ENCODE measurements at regions not wholly inside any gene's neighbourhood (a gene's known extent, or its start where the extent isn't known, plus 50 kb on each side); places are given as distances from the start of the nearest gene placed in this dataset.

GRCh38 chr14:105971593-105972500 is 445.5 kb downstream of the TMEM121 start:
- DNase-seq (ENCODE audit: low read depth) (no peak), FAIRE-seq (no peak)
- no peak overlapping the region for H3K27ac ChIP-seq (ENCODE audit: low read depth, low read length)
- H3K4me1 Mint-ChIP-seq (ENCODE audit: low read depth, unreplicated experiment): no peaks in the 10 kb centered on the region
- H3K27me3 ChIP-seq (ENCODE audit: insufficient read depth, low read length): no peaks in the 10 kb centered on the region
- TF ChIP-seq EZH2 (IDR thresholded peaks at IDR 0.05; ENCODE audit: insufficient read depth, low read length): no peak
- H3K36me3 Mint-ChIP-seq (ENCODE audit: low read depth, unreplicated experiment): peaks cover 2% of the 10 kb centered on the region
- no peak overlapping the region for H3K9ac ChIP-seq (ENCODE audit: low read length)
- H3K36me3 ChIP-seq (ENCODE audit: insufficient read depth, low read length): no peaks in the 10 kb centered on the region
- H3K4me3 ChIP-seq (ENCODE audit: insufficient read depth, low read depth, low read length): no peak overlapping the region
- H3K9me3 ChIP-seq (ENCODE audit: insufficient read depth, low read depth, low read length): peaks cover 4% of the 10 kb centered on the region
- H3K27ac Mint-ChIP-seq (ENCODE audit: unreplicated experiment): no peak overlapping the region
- no peak overlapping the region for H2AFZ ChIP-seq (ENCODE audit: low read depth, low read length)
- peaks cover 34% of the 10 kb centered on the region for H3K9me3 Mint-ChIP-seq (ENCODE audit: unreplicated experiment)
- H3K27me3 Mint-ChIP-seq (ENCODE audit: low read depth, unreplicated experiment): no peaks in the 10 kb centered on the region
- no peaks in the 10 kb centered on the region for H3K4me1 ChIP-seq (ENCODE audit: insufficient read depth, low read length)
- H3K79me2 ChIP-seq (ENCODE audit: insufficient read depth, low read length): no peaks in the 10 kb centered on the region
- no peak overlapping the region for H3K4me3 Mint-ChIP-seq (ENCODE audit: unreplicated experiment)
- no peaks in the 10 kb centered on the region for H4K20me1 ChIP-seq (ENCODE audit: insufficient read depth, low read length)
- no peak overlapping the region for H3K4me2 ChIP-seq (ENCODE audit: low read length)

- Histone ChIP-seq H4K20me1 (ENCODE audit: insufficient read depth, low read length) (no peaks in the 10 kb centered on the region), H3K9me3 (ENCODE audit: insufficient read depth, low read depth, low read length) (peaks cover 4% of the 10 kb centered on the region), H3K4me3 (ENCODE audit: insufficient read depth, low read depth, low read length) (no peak overlapping the region), H2AFZ (ENCODE audit: low read depth, low read length) (no peak overlapping the region), H3K27me3 (ENCODE audit: insufficient read depth, low read length) (no peaks in the 10 kb centered on the region), H3K4me1 (ENCODE audit: insufficient read depth, low read length) (no peaks in the 10 kb centered on the region), H3K27ac (ENCODE audit: low read depth, low read length) (no peak overlapping the region), H3K36me3 (ENCODE audit: insufficient read depth, low read length) (no peaks in the 10 kb centered on the region), H3K79me2 (ENCODE audit: insufficient read depth, low read length) (no peaks in the 10 kb centered on the region), H3K9ac (ENCODE audit: low read length) (no peak overlapping the region), H3K4me2 (ENCODE audit: low read length) (no peak overlapping the region)
- Mint-ChIP-seq H3K36me3 (ENCODE audit: low read depth, unreplicated experiment) (peaks cover 2% of the 10 kb centered on the region), H3K4me1 (ENCODE audit: low read depth, unreplicated experiment) (no peaks in the 10 kb centered on the region), H3K27me3 (ENCODE audit: low read depth, unreplicated experiment) (no peaks in the 10 kb centered on the region), H3K27ac (ENCODE audit: unreplicated experiment) (no peak overlapping the region), H3K4me3 (ENCODE audit: unreplicated experiment) (no peak overlapping the region), H3K9me3 (ENCODE audit: unreplicated experiment) (peaks cover 28% of the 10 kb centered on the region)
- TF ChIP-seq EZH2 (IDR thresholded peaks at IDR 0.05; ENCODE audit: insufficient read depth, low read length): no peak
- DNase-seq (ENCODE audit: low read depth) (no peak), FAIRE-seq (no peak)
Observed at GRCh38 chr14:105974902-105975301, 448.5 kb downstream of the TMEM121 start.

DNA sequence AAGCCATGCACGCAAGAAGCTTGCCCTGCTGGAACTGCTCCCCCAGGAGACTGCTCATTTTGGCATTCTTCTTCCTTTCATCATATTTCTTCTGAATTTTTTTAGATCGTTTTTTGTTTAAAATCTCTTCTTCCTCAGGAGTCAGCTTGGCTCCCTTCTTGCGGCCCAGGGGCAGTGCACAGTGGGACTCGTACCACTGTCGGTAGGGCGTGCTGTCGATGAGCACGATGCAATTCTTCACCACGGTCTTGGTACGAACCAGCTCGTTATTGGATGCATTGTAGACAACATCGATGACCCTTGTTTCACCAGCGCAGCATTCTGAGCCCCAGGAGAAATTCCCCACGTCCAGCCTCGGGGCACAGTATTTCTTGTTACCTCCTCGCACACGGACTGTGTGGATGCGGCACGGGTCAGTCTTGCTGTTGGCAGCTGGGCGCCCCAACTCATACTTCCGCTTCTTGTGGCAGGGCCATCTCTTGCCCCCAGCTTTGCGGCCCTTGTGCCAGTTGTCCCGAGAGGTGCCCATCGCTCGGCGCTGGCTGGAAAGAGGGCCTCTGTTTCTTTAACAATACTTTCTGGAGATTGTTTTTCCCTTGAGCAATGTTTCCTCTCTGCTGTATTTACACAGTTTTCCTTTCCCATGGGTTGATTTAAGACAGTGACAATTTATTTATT is 452.4 kb downstream of the TMEM121 start:
- Mint-ChIP-seq H3K36me3 (ENCODE audit: low read depth, unreplicated experiment) (peaks cover 2% of the 10 kb centered on the region), H3K4me3 (ENCODE audit: unreplicated experiment) (no peak overlapping the region), H3K27me3 (ENCODE audit: low read depth, unreplicated experiment) (no peaks in the 10 kb centered on the region), H3K27ac (ENCODE audit: unreplicated experiment) (no peak overlapping the region), H3K9me3 (ENCODE audit: unreplicated experiment) (peaks cover 30% of the 10 kb centered on the region), H3K4me1 (ENCODE audit: low read depth, unreplicated experiment) (no peaks in the 10 kb centered on the region)
- Histone ChIP-seq H3K27me3 (ENCODE audit: insufficient read depth, low read length) (no peaks in the 10 kb centered on the region), H2AFZ (ENCODE audit: low read depth, low read length) (no peak overlapping the region), H3K36me3 (ENCODE audit: insufficient read depth, low read length) (no peaks in the 10 kb centered on the region), H3K4me2 (ENCODE audit: low read length) (no peak overlapping the region), H3K4me3 (ENCODE audit: insufficient read depth, low read depth, low read length) (no peak overlapping the region), H3K9me3 (ENCODE audit: insufficient read depth, low read depth, low read length) (peaks cover 4% of the 10 kb centered on the region), H4K20me1 (ENCODE audit: insufficient read depth, low read length) (no peaks in the 10 kb centered on the region), H3K27ac (ENCODE audit: low read depth, low read length) (no peak overlapping the region), H3K4me1 (ENCODE audit: insufficient read depth, low read length) (no peaks in the 10 kb centered on the region), H3K9ac (ENCODE audit: low read length) (no peak overlapping the region), H3K79me2 (ENCODE audit: insufficient read depth, low read length) (no peaks in the 10 kb centered on the region)
- no peak for TF ChIP-seq CTCF (IDR thresholded peaks at IDR 0.05; ENCODE audit: insufficient read depth, low read depth, low read length)
- TF ChIP-seq EZH2 (IDR thresholded peaks at IDR 0.05; ENCODE audit: insufficient read depth, low read length): no peak
- FAIRE-seq (no peak), DNase-seq (ENCODE audit: low read depth) (no peak)
